GM19239 (cell line): ENCODE measurements at regions not wholly inside any gene's neighbourhood (a gene's known extent, or its start where the extent isn't known, plus 50 kb on each side); places are given as distances from the start of the nearest gene placed in this dataset.
"Not testable (repeated sequence)": the region's sequence is repeated elsewhere in the genome, so short reads cannot be mapped to it uniquely, and the experiment has no call there.

Experiments
- DNase-seq: peaks from one replicate; pipeline ENCODE4 v3.0.0; 2011; ENCODE audit warnings: low spot score; ENCODE audit not compliant: insufficient read length
- FAIRE-seq: peaks from 2 replicates; lab custom pipeline; 2011; peaks lifted over from hg19 to GRCh38; lab: Jason Lieb, UNC

DNA sequence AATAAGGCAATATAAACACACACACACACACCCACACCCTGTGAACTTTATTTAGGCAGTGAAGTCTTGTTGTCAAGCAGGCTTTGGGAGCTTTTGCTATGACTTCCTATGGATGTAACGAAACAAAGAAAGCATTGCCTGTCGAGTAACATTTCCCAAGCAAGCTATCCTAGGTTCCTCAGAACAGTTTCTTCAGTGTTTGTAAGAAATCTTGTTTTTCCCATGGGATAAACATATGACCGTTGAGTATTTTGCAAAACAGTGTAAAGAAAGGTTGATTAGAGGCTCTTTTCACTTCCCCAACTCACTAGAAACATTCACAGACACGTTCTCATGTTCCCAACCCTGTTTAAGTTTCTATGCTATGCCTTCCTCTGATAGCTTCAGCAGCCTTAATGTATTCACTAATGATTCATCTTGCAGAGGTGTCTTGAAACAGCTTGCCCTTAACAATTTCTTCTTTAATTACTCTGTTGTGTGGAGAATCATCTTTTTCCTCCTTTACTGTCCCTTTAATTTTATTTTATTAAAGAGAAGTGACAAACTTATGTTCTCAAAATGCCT is 1947.1 kb upstream of the TENM3 start:
- FAIRE-seq (no peak), DNase-seq (no peak)

DNA sequence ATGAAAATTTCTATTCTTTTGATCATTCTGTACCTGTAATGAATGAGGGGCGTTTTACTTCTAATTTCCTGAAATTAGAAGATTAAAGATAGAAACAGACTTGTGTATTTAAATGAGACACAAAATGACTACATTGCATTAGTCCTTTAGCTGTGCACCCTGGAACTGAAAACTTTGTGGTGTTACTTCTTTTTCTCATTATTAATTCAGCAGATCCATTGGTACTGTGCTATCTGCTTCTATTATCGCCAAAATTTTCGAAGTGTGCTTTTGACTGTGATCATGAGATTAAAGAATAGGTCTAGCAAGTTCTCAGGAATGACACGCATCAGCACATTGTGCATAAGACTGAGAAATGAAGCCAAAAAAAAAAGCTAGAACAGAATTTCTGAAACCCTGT is 1938.9 kb upstream of the TENM3 start:
- DNase-seq (no peak), FAIRE-seq (no peak)

DNA sequence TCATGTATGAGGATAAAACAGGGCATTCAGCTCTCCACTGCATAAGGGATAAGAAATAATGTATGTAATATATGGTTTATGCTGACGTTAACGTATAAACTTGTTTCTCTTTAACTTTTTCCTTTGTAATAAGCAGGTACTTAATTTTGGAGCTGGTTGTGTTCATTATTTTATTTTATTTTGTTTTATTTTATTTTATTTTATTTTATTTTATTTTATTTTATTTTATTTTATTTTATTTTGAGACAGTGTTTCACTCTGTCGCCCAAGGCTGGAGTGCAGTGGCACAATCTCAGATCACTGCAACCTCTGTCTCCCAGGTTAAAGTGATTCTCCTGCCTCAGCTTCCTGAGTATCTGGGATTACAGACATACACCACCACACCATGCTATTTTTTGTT is 1932.6 kb upstream of the TENM3 start:
- no peak for DNase-seq
- no peak for FAIRE-seq

DNA sequence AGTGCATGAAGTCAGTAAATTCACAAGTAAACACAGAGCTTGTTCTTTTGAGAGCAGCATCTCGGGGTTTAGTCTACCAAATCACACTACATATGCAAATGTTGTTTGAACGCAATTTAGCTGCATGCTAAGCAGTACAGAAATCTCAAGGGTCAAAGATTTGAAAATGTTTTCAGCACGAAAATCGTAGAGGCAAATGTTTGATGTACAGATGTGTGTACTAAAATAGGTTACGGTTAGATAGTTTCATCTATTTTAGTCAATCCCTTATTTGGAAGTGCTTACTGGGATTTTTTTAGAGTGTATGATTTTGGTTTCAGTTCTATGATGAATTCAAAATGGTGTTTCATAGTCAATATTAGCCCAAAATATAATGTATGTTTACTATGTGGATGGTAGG is 1928.2 kb upstream of the TENM3 start:
- no peak for FAIRE-seq
- DNase-seq = no peak

DNA sequence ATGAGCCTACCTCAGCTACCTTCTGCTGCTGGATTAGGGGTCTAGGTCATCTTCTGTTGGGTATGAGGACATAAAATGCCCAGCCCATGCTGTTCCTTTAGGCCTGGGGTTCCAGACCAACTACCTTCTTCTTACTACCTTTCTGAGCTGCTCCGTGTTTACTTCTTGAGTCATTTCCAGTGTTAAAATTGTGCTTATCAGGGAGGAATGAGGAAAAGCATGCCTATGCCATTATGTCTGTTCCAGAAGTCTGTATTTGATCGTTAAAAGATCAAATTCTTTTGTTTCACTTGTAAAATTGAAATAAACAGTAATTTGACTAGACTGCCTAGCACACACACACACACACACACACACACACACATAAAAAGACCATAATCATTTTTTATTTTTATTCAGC is 1912.7 kb upstream of the TENM3 start:
- no peak for FAIRE-seq
- DNase-seq = no peak

DNA sequence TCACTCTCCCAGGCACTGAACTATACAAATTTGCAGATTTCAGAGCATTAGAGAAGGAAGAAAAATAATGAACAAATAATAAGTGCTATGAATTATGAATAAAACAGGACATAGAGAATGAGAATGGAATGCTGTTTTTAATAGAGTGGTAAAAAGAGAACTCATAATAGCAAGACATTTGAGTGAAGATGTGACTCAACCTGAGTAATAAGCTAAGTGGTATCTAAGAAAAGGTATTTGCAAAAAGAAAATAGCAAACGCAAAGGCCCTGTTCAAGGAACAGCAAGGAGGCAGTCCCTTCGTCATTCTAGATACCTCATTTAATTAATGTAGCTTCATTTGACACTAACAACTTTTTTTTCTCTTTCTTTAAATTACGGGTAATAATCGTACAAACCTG is 1910.0 kb upstream of the TENM3 start:
- DNase-seq (no peak), FAIRE-seq (no peak)

DNA sequence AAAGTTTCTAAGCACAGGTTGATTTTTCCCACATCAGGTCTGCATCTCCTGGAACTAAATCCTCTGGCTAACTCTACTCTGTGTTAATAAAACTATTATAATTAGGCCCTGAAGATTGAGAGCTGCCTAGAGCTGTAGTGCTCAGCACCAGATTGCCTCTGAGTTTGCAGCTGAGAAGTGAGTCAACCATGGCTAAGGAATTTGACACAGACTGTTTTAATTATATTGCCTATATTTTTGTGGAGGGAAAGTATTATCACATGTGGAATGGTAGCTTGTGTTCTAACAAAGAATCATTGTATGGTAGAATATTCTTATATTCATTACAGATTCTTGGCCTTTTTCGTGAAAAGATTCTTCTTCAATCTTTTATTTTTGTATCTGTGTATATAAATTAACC is 1907.6 kb upstream of the TENM3 start:
- no peak for FAIRE-seq

DNA sequence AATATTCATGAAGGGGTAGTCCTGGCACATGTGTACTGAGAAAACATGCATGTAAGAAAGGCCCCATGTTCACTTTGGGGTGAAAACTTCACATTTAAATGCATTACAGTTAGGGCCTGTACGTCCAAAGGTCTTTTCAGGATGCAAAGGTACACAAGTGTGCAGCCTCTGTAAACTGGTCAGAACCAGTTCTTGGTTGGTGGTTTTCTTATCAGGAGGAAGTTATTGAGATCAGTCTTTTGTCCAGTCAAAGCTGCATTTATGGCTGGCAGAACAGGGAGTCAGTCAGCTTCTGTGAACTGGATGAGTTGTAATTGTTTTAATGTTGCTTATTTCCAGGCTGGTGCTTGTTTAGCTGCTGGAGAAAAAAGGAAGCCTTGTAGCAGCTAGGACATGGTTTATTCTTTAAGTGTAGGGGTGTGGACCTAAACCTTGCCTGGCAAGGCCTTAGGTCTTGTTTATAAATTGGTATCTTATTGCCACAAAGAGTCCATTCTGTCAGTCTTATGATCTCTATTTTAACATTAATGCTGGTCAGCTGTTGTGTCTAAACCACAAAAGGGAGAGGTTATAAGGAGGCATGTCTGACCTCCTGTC is 1906.6 kb upstream of the TENM3 start:
- DNase-seq (no peak), FAIRE-seq (no peak)

More for the DNA sequence above, 1907.6 kb upstream of the TENM3 start:
- no peak for DNase-seq

DNA sequence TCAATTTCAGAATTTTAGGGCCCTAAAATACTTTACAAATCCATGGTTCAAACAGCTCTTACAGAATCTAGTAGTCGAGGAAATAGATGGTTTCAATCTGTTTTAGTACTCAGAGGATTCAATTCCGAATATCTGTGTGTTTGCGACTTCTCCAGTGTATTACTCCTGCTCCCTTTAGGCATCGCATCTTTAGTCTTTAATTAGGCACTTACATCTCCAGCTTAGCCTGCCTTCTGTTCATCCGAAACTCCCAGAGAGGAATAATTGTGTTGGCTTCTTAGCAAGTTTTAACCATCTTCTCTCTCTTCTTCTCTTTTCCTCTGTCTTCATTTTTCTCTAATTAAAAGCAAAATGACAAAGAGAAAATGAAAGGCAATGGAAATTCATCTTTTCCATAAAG is 1901.3 kb upstream of the TENM3 start:
- no peak for DNase-seq

DNA sequence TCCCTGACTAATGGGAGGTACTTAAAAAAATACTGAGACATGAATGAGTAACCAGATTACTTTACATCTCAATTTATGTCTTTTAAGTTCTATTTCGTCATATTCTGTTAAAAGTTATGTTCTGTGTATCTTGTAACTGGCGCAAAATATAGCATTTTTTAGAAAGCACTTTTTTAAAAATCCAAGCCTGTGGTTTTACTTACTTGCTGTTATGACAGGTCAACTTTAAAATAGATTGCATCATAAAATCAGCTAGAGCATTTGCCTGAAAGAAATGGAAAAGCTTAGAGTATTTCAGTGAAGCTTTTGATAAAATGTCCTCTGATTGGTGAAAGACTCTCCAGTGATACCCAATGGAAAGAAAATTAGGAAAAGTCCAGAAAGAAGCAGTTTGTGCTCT is 1892.3 kb upstream of the TENM3 start:
- FAIRE-seq (no peak), DNase-seq (no peak)

More for the DNA sequence above, 1901.3 kb upstream of the TENM3 start:
- FAIRE-seq = no peak

DNA sequence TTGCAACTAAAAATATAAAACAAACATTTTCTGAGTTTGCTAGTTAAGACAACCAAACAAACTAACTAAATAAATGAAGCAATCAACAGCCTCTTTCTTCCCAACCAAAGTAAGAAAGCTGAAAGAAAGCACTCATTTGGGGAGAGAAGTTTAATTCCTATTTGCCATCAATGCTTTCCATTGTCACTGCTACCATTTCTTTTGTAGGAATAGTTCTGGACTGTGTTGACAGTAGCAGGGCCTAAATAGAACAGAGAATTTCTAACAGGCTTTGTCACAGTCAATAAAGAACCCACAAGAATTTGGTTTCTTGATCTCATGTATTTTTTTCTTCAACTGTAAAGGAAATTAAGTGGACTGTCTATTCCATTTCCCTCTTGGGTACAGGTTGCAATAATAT is 1886.4 kb upstream of the TENM3 start:
- DNase-seq (no peak), FAIRE-seq (no peak)

DNA sequence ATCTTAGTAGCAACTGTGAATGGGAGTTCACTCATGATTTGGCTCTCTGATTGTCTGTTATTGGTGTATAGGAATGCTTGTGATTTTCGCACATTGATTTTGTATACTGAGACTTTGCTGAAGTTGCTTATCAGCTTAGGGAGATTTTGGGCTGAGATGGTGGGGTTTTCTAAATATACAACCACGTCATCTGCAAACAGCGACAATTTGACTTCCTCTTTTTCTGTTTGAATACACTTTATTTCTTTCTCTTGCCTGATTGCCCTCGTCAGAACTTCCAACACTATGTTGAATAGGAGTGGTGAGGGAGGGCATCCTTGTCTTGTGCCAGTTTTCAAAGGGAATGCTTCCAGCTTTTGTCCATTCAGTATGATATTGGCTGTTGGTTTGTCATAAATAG is 1883.1 kb upstream of the TENM3 start:
- FAIRE-seq, DNase-seq: not testable (repeated sequence)

DNA sequence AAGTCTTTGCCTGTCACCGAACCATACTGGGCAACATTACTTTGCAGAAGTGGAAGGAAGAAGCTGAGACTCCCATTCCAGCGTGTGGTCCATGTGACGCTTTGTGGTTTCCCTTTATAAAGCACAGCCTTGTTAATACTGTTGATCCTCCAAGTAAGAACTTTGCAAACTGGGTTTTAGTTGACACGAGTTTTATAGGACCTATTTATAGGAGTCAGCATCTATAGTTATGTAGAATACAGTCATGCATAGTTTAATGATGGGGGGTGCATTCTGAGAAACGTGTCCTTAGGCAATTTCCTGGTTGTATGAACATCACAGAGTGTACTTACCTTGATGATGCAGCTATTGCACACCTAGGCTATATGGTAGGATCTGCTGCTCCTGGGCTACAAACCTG is 1879.4 kb upstream of the TENM3 start:
- DNase-seq = no peak
- no peak for FAIRE-seq

DNA sequence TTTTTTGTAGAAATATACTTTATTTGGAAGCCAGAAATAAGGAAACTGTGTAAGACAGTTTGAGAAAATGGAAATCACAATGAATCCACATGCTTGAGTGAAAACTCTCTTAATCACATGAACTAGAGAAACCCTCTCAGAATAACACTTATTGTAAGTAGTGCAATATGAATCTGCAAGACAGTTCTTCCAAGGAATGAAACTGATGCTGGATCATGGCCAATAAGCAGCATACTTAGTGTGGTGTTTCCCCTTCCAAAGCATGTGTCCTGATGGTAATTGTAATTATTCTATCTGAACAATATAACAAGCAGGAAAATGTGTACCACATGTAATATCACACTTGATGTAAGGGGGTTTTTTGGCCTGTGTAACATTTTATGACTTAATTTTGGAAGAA is 1870.5 kb upstream of the TENM3 start:
- DNase-seq = no peak
- FAIRE-seq = no peak

DNA sequence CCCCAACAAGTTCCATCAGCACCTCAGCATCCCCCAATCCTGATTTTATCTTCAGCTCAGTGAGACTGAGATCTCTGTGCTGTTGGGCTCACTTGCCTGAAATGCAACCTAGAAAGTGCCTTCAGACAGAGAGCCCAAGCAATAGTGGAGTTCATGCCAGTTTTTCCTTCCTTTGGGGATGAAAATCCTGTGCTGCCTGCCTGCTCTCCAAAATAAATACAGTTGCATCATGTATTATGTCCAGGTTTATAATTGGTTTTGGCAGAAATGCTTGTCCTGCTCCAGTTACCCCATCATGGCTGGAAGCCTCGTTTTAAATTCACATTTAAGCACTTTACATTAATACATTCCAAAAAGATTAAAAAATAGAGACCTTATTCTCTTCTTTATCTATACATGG is 1865.5 kb upstream of the TENM3 start:
- FAIRE-seq (no peak), DNase-seq (no peak)

DNA sequence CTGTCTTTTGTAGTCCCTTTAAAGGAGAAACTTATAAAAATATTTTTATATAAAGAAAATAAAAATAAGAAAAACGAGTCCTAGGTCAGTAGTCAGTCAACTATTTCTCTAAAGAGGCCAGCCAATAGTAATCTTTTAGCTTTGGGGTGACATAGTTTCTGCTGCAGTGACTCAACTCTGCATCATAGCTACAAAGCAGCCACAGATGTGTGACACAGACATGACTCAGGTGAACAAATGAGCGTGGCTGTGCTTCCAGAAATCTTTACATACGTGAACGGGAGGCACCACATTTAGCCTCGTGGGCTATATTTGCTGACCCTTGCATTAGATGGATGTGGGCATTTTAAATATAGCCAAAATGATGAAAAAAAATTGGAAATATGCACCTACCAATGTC is 1862.5 kb upstream of the TENM3 start:
- FAIRE-seq = no peak
- DNase-seq = no peak

DNA sequence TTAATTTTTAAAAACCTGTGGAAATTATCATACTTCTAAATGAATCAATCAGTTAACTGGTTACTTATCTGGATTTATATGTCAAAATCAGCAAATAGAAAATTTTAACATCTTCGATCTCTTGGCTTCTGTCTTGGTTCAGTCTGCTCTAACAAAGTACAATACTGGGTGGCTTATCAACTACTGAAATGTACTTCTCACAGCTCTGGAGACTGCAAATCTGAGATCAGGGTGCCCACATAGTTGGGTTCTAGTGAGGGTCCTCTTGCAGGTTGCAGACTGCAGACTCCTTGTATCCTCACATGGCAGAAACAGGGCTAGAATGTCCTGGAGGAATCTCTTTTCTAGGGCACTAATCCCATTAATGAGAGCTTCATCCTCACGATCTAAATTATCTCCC is 1851.6 kb upstream of the TENM3 start:
- FAIRE-seq = no peak
- no peak for DNase-seq

DNA sequence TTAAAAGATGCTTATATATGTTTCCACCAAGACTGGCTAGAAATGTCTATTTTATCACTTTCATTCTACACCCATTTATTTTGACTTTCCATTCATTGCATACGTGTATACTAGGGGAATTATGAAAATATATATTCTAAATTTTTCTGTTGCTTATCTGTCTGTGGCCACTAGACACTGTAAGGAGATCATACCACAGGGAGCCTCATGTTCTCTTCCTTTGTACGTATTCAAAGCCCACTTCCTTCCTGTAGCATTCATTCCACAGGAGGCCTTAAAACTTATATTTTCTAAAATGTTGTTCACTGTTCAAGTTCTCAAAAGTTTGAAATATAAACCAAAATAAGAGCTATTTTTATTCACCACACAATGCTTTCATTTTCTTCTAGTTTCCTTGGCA is 1848.9 kb upstream of the TENM3 start:
- no peak for FAIRE-seq
- DNase-seq = no peak

DNA sequence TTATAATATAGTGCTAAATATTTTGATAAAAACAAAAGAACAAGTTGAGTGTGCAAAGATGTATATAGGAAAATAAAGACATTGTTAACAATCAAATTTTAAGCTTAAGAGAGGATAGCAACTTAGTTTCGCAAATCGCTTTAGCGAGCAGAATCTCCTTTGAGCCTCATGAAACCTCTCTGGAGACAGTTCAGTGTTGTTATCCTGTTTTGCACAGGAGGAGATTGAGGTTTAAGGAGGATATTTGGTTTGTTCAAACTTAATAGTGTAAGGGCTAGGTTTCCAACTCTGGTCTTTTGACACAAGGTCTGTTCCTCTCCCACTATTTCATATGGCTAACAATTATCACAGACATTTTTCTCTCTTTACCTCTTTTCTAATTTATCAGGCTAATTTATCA is 1848.5 kb upstream of the TENM3 start:
- FAIRE-seq (peak; percentile 4), DNase-seq (no peak)

DNA sequence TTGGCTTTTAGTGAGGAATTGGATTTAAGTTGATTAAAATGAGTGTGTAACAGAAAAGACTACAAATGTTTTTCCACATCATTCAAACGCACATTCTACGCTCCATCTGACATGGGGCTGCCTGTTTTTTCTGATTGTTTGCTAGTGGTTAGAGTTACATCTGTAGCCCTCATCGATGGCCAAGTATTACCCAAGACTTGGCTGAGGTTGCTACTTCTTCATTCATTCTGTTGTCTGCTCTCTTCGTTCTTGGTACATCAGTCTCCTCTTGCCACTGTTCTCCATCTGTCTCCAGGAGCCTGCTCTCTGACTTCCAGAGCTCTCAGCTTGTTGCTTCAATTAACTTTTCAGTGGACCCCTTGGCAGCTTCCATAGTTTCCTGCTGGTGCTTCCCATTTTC is 1844.6 kb upstream of the TENM3 start:
- DNase-seq = no peak

DNA sequence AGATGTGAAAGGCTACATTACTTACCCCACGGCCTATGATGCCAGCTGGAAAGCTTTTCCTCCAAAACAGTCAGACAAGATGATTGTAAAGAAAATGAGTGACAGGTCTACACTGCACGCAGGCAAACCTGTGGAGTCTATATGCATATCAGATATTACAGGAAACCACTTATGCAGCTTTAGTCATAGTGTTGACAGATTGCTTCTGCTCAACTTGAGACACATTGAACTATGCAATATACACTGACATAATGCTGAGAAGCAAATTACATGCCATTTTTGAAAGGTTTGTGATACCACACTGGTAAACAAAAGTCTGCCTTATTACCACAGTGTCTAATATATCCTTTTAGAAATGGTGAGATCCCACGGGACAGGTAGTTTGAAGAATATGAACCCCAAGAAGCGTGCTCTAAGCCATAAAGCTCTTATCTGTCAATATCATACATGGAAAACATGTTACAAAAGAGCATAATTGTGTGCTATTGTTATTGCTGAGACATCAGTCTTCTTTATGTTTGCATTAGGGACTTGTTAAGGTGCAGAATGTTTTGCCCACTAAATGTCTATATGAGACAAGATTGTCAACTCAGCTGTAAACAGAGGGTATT is 1835.8 kb upstream of the TENM3 start:
- FAIRE-seq (no peak), DNase-seq (no peak)

More for the DNA sequence above, 1844.6 kb upstream of the TENM3 start:
- no peak for FAIRE-seq
